ENCODE measurements at regions not wholly inside any gene's neighbourhood (a gene's known extent, or its start where the extent isn't known, plus 50 kb on each side); places are given as distances from the start of the nearest gene placed in this dataset.

GRCh38 chr13:30129411-30129810, 177.9 kb downstream of the KATNAL1 start:
- Histone ChIP-seq H3K4me3 (no peak overlapping the region), H3K27me3 (ENCODE audit: insufficient read depth) (no peaks in the 10 kb centered on the region), H3K79me2 (replicated peaks; ENCODE audit: insufficient read depth) (no peaks in the 10 kb centered on the region), H3K9me2 (ENCODE audit: insufficient read depth) (no peaks in the 10 kb centered on the region), H3K36me3 (ENCODE audit: insufficient read depth) (no peaks in the 10 kb centered on the region), H2AFZ (no peak overlapping the region), H3F3A (replicated peaks; ENCODE audit: low read depth) (no peaks in the 10 kb centered on the region), H3K4me1 (ENCODE audit: insufficient read depth) (no peaks in the 10 kb centered on the region), H4K20me1 (replicated peaks; ENCODE audit: insufficient read depth) (no peaks in the 10 kb centered on the region), H3K27ac (ENCODE audit: low read depth) (no peak overlapping the region), H3K4me2 (no peak overlapping the region)
- no peak for ATAC-seq
- no peaks in the 10 kb centered on the region for H3K36me3 Mint-ChIP-seq (ENCODE audit: low read depth)
- no peak for DNase-seq (ENCODE audit: low spot score)
- H3K4me3 Mint-ChIP-seq = no peak overlapping the region
- peaks cover 6% of the 10 kb centered on the region for H3K27me3 Mint-ChIP-seq (ENCODE audit: insufficient read depth, low read depth, poor library complexity)
- TF ChIP-seq CREB1 (CRISPR knock-in tag; IDR thresholded peaks at IDR 0.05; ENCODE audit: low read depth) (no peak), POLR2AphosphoS5 (IDR thresholded peaks at IDR 0.05; ENCODE audit: low read depth) (no peak), ZNF114 (CRISPR knock-in tag; IDR thresholded peaks at IDR 0.05) (no peak), NANOG (IDR thresholded peaks at IDR 0.05; ENCODE audit: borderline replicate concordance) (no peak), JUNB (IDR thresholded peaks at IDR 0.05; ENCODE audit: unreplicated experiment) (no peak), REST (IDR thresholded peaks at IDR 0.05; ENCODE audit: unreplicated experiment) (no peak), EZH2phosphoT487 (IDR thresholded peaks at IDR 0.05; ENCODE audit: unreplicated experiment) (no peak), ZNF331 (CRISPR knock-in tag; IDR thresholded peaks at IDR 0.05; ENCODE audit: low read depth) (no peak), ETS1 (IDR thresholded peaks at IDR 0.05) (no peak)
- TF ChIP-seq, protein P1, sequence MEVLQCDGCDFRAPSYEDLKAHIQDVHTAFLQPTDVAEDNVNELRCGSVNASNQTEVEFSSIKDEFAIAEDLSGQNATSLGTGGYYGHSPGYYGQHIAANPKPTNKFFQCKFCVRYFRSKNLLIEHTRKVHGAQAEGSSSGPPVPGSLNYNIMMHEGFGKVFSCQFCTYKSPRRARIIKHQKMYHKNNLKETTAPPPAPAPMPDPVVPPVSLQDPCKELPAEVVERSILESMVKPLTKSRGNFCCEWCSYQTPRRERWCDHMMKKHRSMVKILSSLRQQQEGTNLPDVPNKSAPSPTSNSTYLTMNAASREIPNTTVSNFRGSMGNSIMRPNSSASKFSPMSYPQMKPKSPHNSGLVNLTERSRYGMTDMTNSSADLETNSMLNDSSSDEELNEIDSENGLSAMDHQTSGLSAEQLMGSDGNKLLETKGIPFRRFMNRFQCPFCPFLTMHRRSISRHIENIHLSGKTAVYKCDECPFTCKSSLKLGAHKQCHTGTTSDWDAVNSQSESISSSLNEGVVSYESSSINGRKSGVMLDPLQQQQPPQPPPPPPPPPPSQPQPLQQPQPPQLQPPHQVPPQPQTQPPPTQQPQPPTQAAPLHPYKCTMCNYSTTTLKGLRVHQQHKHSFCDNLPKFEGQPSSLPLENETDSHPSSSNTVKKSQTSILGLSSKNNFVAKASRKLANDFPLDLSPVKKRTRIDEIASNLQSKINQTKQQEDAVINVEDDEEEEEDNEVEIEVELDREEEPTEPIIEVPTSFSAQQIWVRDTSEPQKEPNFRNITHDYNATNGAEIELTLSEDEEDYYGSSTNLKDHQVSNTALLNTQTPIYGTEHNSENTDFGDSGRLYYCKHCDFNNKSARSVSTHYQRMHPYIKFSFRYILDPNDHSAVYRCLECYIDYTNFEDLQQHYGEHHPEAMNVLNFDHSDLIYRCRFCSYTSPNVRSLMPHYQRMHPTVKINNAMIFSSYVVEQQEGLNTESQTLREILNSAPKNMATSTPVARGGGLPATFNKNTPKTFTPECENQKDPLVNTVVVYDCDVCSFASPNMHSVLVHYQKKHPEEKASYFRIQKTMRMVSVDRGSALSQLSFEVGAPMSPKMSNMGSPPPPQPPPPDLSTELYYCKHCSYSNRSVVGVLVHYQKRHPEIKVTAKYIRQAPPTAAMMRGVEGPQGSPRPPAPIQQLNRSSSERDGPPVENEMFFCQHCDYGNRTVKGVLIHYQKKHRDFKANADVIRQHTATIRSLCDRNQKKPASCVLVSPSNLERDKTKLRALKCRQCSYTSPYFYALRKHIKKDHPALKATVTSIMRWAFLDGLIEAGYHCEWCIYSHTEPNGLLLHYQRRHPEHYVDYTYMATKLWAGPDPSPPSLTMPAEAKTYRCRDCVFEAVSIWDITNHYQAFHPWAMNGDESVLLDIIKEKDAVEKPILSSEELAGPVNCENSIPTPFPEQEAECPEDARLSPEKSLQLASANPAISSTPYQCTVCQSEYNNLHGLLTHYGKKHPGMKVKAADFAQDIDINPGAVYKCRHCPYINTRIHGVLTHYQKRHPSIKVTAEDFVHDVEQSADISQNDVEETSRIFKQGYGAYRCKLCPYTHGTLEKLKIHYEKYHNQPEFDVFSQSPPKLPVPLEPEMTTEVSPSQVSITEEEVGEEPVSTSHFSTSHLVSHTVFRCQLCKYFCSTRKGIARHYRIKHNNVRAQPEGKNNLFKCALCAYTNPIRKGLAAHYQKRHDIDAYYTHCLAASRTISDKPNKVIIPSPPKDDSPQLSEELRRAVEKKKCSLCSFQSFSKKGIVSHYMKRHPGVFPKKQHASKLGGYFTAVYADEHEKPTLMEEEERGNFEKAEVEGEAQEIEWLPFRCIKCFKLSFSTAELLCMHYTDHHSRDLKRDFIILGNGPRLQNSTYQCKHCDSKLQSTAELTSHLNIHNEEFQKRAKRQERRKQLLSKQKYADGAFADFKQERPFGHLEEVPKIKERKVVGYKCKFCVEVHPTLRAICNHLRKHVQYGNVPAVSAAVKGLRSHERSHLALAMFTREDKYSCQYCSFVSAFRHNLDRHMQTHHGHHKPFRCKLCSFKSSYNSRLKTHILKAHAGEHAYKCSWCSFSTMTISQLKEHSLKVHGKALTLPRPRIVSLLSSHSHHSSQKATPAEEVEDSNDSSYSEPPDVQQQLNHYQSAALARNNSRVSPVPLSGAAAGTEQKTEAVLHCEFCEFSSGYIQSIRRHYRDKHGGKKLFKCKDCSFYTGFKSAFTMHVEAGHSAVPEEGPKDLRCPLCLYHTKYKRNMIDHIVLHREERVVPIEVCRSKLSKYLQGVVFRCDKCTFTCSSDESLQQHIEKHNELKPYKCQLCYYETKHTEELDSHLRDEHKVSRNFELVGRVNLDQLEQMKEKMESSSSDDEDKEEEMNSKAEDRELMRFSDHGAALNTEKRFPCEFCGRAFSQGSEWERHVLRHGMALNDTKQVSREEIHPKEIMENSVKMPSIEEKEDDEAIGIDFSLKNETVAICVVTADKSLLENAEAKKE (CRISPR knock-in tag; IDR thresholded peaks at IDR 0.05) = no peak
- TF ChIP-seq, protein P2, sequence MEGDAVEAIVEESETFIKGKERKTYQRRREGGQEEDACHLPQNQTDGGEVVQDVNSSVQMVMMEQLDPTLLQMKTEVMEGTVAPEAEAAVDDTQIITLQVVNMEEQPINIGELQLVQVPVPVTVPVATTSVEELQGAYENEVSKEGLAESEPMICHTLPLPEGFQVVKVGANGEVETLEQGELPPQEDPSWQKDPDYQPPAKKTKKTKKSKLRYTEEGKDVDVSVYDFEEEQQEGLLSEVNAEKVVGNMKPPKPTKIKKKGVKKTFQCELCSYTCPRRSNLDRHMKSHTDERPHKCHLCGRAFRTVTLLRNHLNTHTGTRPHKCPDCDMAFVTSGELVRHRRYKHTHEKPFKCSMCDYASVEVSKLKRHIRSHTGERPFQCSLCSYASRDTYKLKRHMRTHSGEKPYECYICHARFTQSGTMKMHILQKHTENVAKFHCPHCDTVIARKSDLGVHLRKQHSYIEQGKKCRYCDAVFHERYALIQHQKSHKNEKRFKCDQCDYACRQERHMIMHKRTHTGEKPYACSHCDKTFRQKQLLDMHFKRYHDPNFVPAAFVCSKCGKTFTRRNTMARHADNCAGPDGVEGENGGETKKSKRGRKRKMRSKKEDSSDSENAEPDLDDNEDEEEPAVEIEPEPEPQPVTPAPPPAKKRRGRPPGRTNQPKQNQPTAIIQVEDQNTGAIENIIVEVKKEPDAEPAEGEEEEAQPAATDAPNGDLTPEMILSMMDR (conservative IDR thresholded peaks at IDR 0.05; ENCODE audit: low read depth in 2 of 2) = no peak
- H3K4me1 Mint-ChIP-seq = peaks cover 5% of the 10 kb centered on the region; the same call in 2 of the 3 replicates
- H3K9me3 Mint-ChIP-seq = no peaks in the 10 kb centered on the region
- H3K27ac Mint-ChIP-seq = no peak overlapping the region

All from GM23338 (cell line).